ENCODE measurements at regions not wholly inside any gene's neighbourhood (a gene's known extent, or its start where the extent isn't known, plus 50 kb on each side); places are given as distances from the start of the nearest gene placed in this dataset.

DNA sequence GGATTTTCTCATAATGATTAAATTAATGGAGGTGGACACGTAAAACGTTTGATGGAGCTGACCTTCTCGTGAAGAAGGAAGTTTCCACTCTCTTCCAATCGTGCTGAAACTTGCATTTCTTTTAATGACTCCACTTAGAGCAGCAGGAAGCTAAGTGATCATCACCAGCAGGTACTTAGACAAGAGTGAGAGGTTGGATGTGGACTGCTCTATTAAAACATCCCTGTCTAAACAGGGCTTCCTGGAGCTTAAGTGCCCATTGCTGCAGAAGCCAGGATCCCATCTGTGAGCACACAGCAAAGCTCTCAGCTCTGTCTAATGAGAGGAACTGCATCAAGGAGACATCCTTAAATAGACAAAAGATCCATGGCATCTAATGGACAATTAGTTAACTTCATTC is 1539.5 kb upstream of the CELF4 start:
- intact Hi-C loops (cut with DNase I; ENCODE audit: low total_unique reads), result no loop called here
- Histone ChIP-seq H3K4me1 (no peaks in the 10 kb centered on the region), H3K36me3 (no peaks in the 10 kb centered on the region), H3K27me3 (no peaks in the 10 kb centered on the region), H3K27ac (no peak overlapping the region), H3K4me3 (no peak overlapping the region), H3K9me3 (no peaks in the 10 kb centered on the region)
- no peak for DNase-seq (ENCODE audit: low spot score in 2 of 2)
- TF ChIP-seq POLR2AphosphoS5 (IDR thresholded peaks at IDR 0.05) (no peak), POLR2A (IDR thresholded peaks at IDR 0.05) (no peak)
- TF ChIP-seq, protein P1, sequence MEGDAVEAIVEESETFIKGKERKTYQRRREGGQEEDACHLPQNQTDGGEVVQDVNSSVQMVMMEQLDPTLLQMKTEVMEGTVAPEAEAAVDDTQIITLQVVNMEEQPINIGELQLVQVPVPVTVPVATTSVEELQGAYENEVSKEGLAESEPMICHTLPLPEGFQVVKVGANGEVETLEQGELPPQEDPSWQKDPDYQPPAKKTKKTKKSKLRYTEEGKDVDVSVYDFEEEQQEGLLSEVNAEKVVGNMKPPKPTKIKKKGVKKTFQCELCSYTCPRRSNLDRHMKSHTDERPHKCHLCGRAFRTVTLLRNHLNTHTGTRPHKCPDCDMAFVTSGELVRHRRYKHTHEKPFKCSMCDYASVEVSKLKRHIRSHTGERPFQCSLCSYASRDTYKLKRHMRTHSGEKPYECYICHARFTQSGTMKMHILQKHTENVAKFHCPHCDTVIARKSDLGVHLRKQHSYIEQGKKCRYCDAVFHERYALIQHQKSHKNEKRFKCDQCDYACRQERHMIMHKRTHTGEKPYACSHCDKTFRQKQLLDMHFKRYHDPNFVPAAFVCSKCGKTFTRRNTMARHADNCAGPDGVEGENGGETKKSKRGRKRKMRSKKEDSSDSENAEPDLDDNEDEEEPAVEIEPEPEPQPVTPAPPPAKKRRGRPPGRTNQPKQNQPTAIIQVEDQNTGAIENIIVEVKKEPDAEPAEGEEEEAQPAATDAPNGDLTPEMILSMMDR (IDR thresholded peaks at IDR 0.05), result no peak

GRCh38 chr18:39072970-39073369 is 1507.4 kb upstream of the CELF4 start:
- H3K4me3 ChIP-seq, result no peak overlapping the region
- no peaks in the 10 kb centered on the region for H3K36me3 ChIP-seq
- no peaks in the 10 kb centered on the region for H3K9me3 ChIP-seq
- no peak overlapping the region for H3K27ac ChIP-seq
- TF ChIP-seq POLR2A (IDR thresholded peaks at IDR 0.05) (no peak), POLR2AphosphoS5 (IDR thresholded peaks at IDR 0.05) (no peak)
- TF ChIP-seq, protein P1 (IDR thresholded peaks at IDR 0.05), result no peak
- no peaks in the 10 kb centered on the region for H3K4me1 ChIP-seq
- intact Hi-C loops (cut with DNase I; ENCODE audit: low total_unique reads), result no loop called here
- no peak for DNase-seq (ENCODE audit: low spot score in 2 of 2)
- no peaks in the 10 kb centered on the region for H3K27me3 ChIP-seq

- no peak overlapping the region for H3K27ac ChIP-seq
- TF ChIP-seq POLR2A (IDR thresholded peaks at IDR 0.05) (no peak), POLR2AphosphoS5 (IDR thresholded peaks at IDR 0.05) (no peak)
- TF ChIP-seq, protein P1 (IDR thresholded peaks at IDR 0.05), result no peak
- no peaks in the 10 kb centered on the region for H3K27me3 ChIP-seq
- no peak overlapping the region for H3K4me3 ChIP-seq
- H3K4me1 ChIP-seq, result no peaks in the 10 kb centered on the region
- no peak for DNase-seq (ENCODE audit: low spot score in 2 of 2)
- intact Hi-C loops (cut with DNase I; ENCODE audit: low total_unique reads), result no loop called here
- no peaks in the 10 kb centered on the region for H3K9me3 ChIP-seq
- H3K36me3 ChIP-seq, result no peaks in the 10 kb centered on the region
These were observed 1496.8 kb upstream of the CELF4 start for GRCh38 chr18:39062426-39062825.

DNA sequence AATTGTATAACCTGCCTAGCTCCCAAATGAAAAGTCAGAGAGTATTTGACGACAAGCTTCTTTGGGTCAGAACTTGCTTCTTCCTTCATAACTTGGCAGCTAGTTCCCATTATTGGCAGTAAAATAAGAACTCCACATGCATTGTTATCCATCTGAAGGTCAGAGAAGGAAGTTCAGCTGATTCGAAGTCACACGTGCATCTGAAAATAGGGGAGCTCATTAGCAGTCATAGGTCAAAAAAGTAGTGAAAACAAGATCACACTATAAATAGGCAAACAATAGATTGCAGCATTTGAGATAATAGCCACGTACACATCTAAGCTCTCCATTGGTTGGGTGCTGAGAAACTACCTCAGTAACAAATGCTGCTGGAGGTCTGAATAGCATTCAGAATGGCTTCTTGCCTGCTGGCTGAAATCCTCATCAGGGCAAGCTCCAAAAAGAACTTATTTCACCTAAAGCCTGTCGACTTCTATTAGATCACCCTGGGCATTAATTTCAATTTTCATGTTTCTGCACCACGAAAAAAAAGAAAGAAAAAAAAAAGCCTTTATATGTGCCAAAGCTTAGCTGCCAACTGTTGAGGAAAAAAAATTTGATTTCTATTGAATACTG is 1492.9 kb upstream of the CELF4 start:
- no peaks in the 10 kb centered on the region for H3K36me3 ChIP-seq

GRCh38 chr18:39057423-39058064 is 1491.9 kb upstream of the CELF4 start:
- Histone ChIP-seq H3K27ac (no peak overlapping the region), H3K9me3 (no peaks in the 10 kb centered on the region), H3K4me1 (no peaks in the 10 kb centered on the region), H3K36me3 (no peaks in the 10 kb centered on the region), H3K27me3 (no peaks in the 10 kb centered on the region), H3K4me3 (no peak overlapping the region)
- intact Hi-C loops (cut with DNase I; ENCODE audit: low total_unique reads), result no loop called here
- DNase-seq (ENCODE audit: low spot score in 2 of 2), result no peak
- TF ChIP-seq POLR2AphosphoS5 (IDR thresholded peaks at IDR 0.05) (no peak), POLR2A (IDR thresholded peaks at IDR 0.05) (no peak)
- TF ChIP-seq, protein P1 (IDR thresholded peaks at IDR 0.05), result no peak

More for the DNA sequence above, 1492.9 kb upstream of the CELF4 start:
- Histone ChIP-seq H3K9me3 (no peaks in the 10 kb centered on the region), H3K27me3 (no peaks in the 10 kb centered on the region), H3K4me1 (no peaks in the 10 kb centered on the region), H3K27ac (no peak overlapping the region), H3K4me3 (no peak overlapping the region)
- intact Hi-C loops (cut with DNase I; ENCODE audit: low total_unique reads), result no loop called here
- TF ChIP-seq, protein P1 (IDR thresholded peaks at IDR 0.05), result no peak
- no peak for TF ChIP-seq POLR2A (IDR thresholded peaks at IDR 0.05)
- no peak for TF ChIP-seq POLR2AphosphoS5 (IDR thresholded peaks at IDR 0.05)
- DNase-seq (ENCODE audit: low spot score in 2 of 2), result no peak
